ENCODE measurements at regions not wholly inside any gene's neighbourhood (a gene's known extent, or its start where the extent isn't known, plus 50 kb on each side); places are given as distances from the start of the nearest gene placed in this dataset.

DNA sequence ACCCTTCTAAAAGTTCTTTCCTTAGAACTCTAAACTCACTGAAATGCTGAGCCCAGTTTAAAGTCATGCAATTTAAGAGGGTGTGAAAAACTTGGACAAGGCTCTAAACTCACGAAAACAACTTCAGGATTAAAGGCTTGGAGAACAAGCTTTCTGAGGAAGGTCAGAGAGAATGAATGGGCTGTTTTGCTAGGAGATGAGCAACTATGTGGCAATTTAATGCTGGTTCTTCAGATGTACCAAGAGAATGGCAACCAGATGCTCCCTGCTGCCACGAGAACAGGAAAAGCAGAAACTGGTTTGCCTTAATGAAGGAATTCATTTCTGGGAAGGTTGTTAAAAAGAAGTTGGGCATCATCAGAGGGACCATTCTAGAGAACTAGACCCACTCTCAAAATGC is 77.8 kb upstream of the PMAIP1 start:
- TF ChIP-seq, protein P1, sequence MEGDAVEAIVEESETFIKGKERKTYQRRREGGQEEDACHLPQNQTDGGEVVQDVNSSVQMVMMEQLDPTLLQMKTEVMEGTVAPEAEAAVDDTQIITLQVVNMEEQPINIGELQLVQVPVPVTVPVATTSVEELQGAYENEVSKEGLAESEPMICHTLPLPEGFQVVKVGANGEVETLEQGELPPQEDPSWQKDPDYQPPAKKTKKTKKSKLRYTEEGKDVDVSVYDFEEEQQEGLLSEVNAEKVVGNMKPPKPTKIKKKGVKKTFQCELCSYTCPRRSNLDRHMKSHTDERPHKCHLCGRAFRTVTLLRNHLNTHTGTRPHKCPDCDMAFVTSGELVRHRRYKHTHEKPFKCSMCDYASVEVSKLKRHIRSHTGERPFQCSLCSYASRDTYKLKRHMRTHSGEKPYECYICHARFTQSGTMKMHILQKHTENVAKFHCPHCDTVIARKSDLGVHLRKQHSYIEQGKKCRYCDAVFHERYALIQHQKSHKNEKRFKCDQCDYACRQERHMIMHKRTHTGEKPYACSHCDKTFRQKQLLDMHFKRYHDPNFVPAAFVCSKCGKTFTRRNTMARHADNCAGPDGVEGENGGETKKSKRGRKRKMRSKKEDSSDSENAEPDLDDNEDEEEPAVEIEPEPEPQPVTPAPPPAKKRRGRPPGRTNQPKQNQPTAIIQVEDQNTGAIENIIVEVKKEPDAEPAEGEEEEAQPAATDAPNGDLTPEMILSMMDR (IDR thresholded peaks at IDR 0.05; ENCODE audit: extremely low read depth in 1 of 2, insufficient read depth in 1 of 2, low read depth in 1 of 2, low read length in 2 of 2): no peak
- TF ChIP-seq, protein P2, sequence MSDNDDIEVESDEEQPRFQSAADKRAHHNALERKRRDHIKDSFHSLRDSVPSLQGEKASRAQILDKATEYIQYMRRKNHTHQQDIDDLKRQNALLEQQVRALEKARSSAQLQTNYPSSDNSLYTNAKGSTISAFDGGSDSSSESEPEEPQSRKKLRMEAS (IDR thresholded peaks at IDR 0.05; ENCODE audit: insufficient read depth, insufficient read length): no peak
- TF ChIP-seq EZH2 (IDR thresholded peaks at IDR 0.05; ENCODE audit: borderline replicate concordance, low read depth, low read length, severe bottlenecking) (no peak), POLR2AphosphoS5 (IDR thresholded peaks at IDR 0.05; ENCODE audit: insufficient read depth, low read depth, low read length) (no peak), POLR2A (IDR thresholded peaks at IDR 0.05; ENCODE audit: low read depth, low read length) (no peak)
